Uterus (tissue), 3 donors: ENCODE measurements at regions not wholly inside any gene's neighbourhood (a gene's known extent, or its start where the extent isn't known, plus 50 kb on each side); places are given as distances from the start of the nearest gene placed in this dataset.
"Not testable (repeated sequence)": the region's sequence is repeated elsewhere in the genome, so short reads cannot be mapped to it uniquely, and the experiment has no call there.

ENCODE experiments used
- DNase-seq, 2 donors: peaks; one replicate each; pipeline ENCODE4 v3.0.0-alpha.2; 2019 to 2020
- H3K27ac ChIP-seq, 2 donors: fragments of 200-600 bp; sonication (generic); 1 replicate in 1 of 2; 2 replicates in 1 of 2; pipeline ENCODE4 v1.5.1; 2016 to 2018
- H3K27me3 ChIP-seq, 2 donors: fragments of 200-600 bp; sonication (generic); one replicate each; pipeline ENCODE4 v1.5.1; 2018 to 2019; ENCODE audit warnings: control low read depth in 1 of 2
- H3K36me3 ChIP-seq, 2 donors: fragments of 200-600 bp; sonication (generic); one replicate each; pipeline ENCODE4 v1.5.1; 2019; ENCODE audit warnings: control low read depth in 1 of 2
- H3K4me1 ChIP-seq, 2 donors: fragments of 200-600 bp; sonication (generic); one replicate each; pipeline ENCODE4 v1.5.1; 2018 to 2019; ENCODE audit warnings: control low read depth in 1 of 2
- H3K4me3 ChIP-seq, 2 donors: fragments of 200-600 bp; sonication (generic); 1 replicate in 1 of 2; 2 replicates in 1 of 2; pipeline ENCODE4 v1.5.1; 2018 to 2019; ENCODE audit warnings: mild to moderate bottlenecking in 1 of 2
- H3K9me3 ChIP-seq, 2 donors: fragments of 200-600 bp; sonication (generic); one replicate each; pipeline ENCODE4 v1.5.1; 2019; ENCODE audit warnings: control low read depth in 1 of 2
- CTCF ChIP-seq, 4 experiments: fragments of 200-600 bp in 2 of 4; fragments of 450-650 bp in 2 of 4; sonication (generic) in 2 of 4; IDR thresholded peaks; one replicate each; pipeline ENCODE4 v1.5.1; 2016 to 2019; ENCODE audit warnings: antibody characterized with exemption in 4 of 4, mild to moderate bottlenecking in 2 of 4, moderate library complexity in 1 of 4
- POLR2A ChIP-seq, 2 donors: fragments of 450-650 bp; IDR thresholded peaks; one replicate each; pipeline ENCODE4 v1.6.1; 2016; ENCODE audit warnings: antibody characterized with exemption in 2 of 2, mild to moderate bottlenecking in 1 of 2, moderate library complexity in 1 of 2
- intact Hi-C: fragments of 100-400 bp; cut with DNase I; formaldehyde crosslinking; loops from one replicate; pipeline ENCODE4 v1.15.1; 2023; ENCODE audit warnings: low total_unique reads
- donor health status: DM: yes; HTN: yes; CAD: no.

DNA sequence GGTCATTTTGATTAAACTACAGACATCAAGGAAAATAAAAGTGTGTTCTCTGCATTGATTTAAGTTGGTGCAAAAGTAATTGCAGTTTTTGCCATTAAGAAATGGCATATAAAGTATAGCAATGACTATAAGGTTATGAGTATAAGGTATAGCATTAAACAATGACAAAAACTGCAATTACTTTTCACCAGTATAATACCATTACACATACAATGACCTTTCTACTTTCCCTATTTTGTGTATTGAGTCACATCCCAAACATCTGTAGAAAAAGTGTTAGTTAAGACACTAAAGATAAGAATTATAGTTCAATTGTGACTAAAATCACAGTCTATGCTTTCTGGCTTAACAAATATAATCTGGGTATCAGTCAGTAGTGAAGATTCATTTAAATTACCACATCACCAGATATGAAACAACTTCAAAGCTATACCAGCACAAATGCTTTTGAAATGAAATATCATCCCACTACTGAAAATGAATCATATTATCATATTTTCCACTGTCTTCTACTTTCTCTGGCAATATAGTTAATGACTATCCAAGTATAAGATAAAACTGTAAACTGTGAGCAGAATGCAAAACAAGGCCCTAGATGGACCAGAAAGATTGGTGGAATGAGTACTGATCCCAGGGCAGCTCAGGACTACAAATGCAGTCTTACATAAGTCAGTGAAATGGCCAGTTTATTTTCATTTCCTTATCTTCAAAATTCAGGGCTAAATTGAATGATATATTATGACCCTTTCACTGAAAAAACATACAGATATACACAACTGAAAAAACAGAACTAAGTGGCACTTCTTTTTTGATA, 241.1 kb downstream of the ANTXR2 start:
- DNase-seq = no peak
- intact Hi-C loops = no loop called here
- Histone ChIP-seq H3K27me3 (no peaks in the 10 kb centered on the region), H3K36me3 (no peaks in the 10 kb centered on the region), H3K9me3 (no peaks in the 10 kb centered on the region), H3K4me3 (no peak overlapping the region), H3K4me1 (no peaks in the 10 kb centered on the region), H3K27ac (no peak overlapping the region)
- TF ChIP-seq CTCF (IDR thresholded peaks at IDR 0.05) (no peak), POLR2A (IDR thresholded peaks at IDR 0.05) (no peak)

- Histone ChIP-seq H3K36me3 (no peaks in the 10 kb centered on the region), H3K27ac (no peak overlapping the region), H3K9me3 (no peaks in the 10 kb centered on the region), H3K4me3 (no peak overlapping the region), H3K27me3 (no peaks in the 10 kb centered on the region), H3K4me1 (no peaks in the 10 kb centered on the region)
- no peak for TF ChIP-seq POLR2A (IDR thresholded peaks at IDR 0.05)
- TF ChIP-seq CTCF (IDR thresholded peaks at IDR 0.05) = no peak
- no peak for DNase-seq
- intact Hi-C loops = no loop called here
These were observed 241.9 kb downstream of the ANTXR2 start for GRCh38 chr4:79831119-79831528.

DNA sequence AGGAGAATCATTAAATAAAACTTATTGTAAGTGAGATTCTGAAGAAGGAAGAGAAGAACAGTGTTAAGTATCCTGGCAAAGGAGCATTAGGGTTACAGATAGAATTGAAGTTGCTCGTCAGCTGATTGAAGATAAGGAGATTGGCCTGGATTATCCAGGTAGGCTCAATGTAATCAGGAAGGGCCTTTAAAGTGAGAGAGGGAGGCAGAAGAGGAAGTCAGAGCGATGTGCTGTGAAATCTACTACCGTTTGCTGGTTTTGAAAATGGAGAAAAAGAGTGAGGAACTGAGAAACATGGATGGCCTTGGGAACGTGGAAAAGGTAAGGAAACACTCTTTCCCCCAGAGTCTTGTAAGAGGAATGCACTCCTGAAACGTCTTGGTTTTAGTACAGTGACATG, 245.7 kb downstream of the ANTXR2 start:
- H3K4me1 ChIP-seq = no peaks in the 10 kb centered on the region
- no peak for DNase-seq
- intact Hi-C loops = no loop called here
- H3K4me3 ChIP-seq = no peak overlapping the region
- no peaks in the 10 kb centered on the region for H3K27me3 ChIP-seq
- no peak overlapping the region for H3K27ac ChIP-seq
- H3K9me3 ChIP-seq = no peaks in the 10 kb centered on the region
- TF ChIP-seq POLR2A (IDR thresholded peaks at IDR 0.05) = no peak
- TF ChIP-seq CTCF (IDR thresholded peaks at IDR 0.05) = no peak
- no peaks in the 10 kb centered on the region for H3K36me3 ChIP-seq

- intact Hi-C loops = no loop called here
- H3K9me3 ChIP-seq = no peaks in the 10 kb centered on the region
- no peaks in the 10 kb centered on the region for H3K36me3 ChIP-seq
- H3K4me1 ChIP-seq = no peaks in the 10 kb centered on the region
- no peaks in the 10 kb centered on the region for H3K27me3 ChIP-seq
- TF ChIP-seq CTCF (IDR thresholded peaks at IDR 0.05) (no peak), POLR2A (IDR thresholded peaks at IDR 0.05) (no peak)
- H3K4me3 ChIP-seq = no peak overlapping the region
- peak; percentile 20 to 24 for DNase-seq
- H3K27ac ChIP-seq = no peak overlapping the region
These were observed 249.8 kb downstream of the ANTXR2 start for GRCh38 chr4:79823148-79823763.

GRCh38 chr4:79820427-79820826, 252.6 kb downstream of the ANTXR2 start:
- TF ChIP-seq CTCF (IDR thresholded peaks at IDR 0.05) (no peak), POLR2A (IDR thresholded peaks at IDR 0.05) (no peak)

GRCh38 chr4:79807933-79808332, 265.1 kb downstream of the ANTXR2 start:
- H3K9me3 ChIP-seq, H3K36me3 ChIP-seq, intact Hi-C loops, H3K4me3 ChIP-seq, DNase-seq, H3K27me3 ChIP-seq, H3K4me1 ChIP-seq, H3K27ac ChIP-seq: not testable (repeated sequence)

More at GRCh38 chr4:79820427-79820826, 252.6 kb downstream of the ANTXR2 start:
- H3K36me3 ChIP-seq = no peaks in the 10 kb centered on the region
- no peaks in the 10 kb centered on the region for H3K9me3 ChIP-seq
- no peak for DNase-seq
- no peaks in the 10 kb centered on the region for H3K27me3 ChIP-seq
- no peaks in the 10 kb centered on the region for H3K4me1 ChIP-seq
- H3K27ac ChIP-seq = no peak overlapping the region
- intact Hi-C loops = no loop called here
- no peak overlapping the region for H3K4me3 ChIP-seq
